ENCODE measurements at regions not wholly inside any gene's neighbourhood (a gene's known extent, or its start where the extent isn't known, plus 50 kb on each side); places are given as distances from the start of the nearest gene placed in this dataset.

DNA sequence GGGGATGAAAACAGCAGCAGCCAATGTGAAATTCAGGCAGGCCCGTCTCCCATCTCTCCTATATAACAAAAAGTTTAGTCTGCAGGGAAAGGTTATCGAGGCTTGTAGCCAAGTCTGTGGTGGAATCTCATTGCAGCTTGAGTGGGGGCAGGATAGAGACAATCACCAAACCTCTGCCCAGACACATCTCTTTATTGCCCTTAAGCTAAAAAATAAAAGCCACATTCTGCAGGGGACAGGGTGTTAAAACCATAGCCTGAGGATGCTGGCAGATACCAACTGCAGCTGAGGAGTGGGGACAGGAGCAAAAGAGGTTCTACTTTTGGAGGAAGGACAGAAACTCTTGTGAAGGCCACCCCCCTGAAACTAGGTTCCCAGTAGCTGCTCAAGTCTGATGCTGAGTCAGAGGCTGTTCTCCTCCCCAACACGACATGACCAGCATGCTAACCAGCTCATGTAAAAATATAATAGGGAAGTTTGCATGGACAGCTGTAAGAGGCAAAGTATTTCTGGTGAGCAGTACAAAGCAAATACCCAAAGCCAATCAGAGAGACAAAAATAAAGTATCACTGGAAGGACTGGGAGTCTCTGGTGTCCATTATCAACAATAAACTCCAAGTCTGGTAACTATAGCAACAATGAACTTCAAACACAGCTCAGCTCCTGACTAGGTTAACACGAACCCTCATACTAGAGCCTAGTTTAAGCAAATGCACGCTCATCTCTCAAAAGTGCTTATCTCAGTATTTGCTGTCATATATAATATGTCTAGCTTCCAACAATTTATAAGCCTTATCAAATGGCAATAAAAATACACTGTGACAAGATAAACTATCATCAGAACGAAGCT, 362.2 kb upstream of the SLCO3A1 start:
- POLR2A ChIA-PET: no interaction called here
- DNase-seq (ENCODE audit: low spot score) (no peak), ATAC-seq (no peak), FAIRE-seq (no peak)
- H3K9ac ChIP-seq (ENCODE audit: insufficient read depth, low read depth, low read length): no peak overlapping the region
- H3K27me3 ChIP-seq (ENCODE audit: control insufficient read depth in 1 of 2, insufficient read depth in 2 of 2, low read length in 2 of 2): no peaks in the 10 kb centered on the region
- intact Hi-C loops (cut with micrococcal nuclease; ENCODE audit: unreplicated experiment) (no loop called here), in situ Hi-C loops (cut with HindIII; ENCODE audit: extremely low pct_ligation_motif_present, low pct_unique_long_range_greater_than_20kb) (no loop called here)
- no TSS peak for BruUV-seq (replicated peaks)
- no peaks in the 10 kb centered on the region for H3K36me3 ChIP-seq (replicated peaks in 1 of 2; ENCODE audit: control insufficient read depth in 1 of 2, insufficient read depth in 2 of 2, low read length in 2 of 2)
- H3K79me2 ChIP-seq (ENCODE audit: insufficient read depth, low read length): no peaks in the 10 kb centered on the region
- no peak overlapping the region for H3K4me2 ChIP-seq (ENCODE audit: low read depth, low read length)
- CTCF ChIA-PET (ENCODE audit: low intra/inter-chr PET ratio, low total read pairs): no interaction called here
- no peaks in the 10 kb centered on the region for H3K9me3 ChIP-seq (ENCODE audit: low read length)
- TF ChIP-seq CCAR2 (optimal IDR thresholded peaks at IDR 0.05; ENCODE audit: low read depth, low read length): no peak
- TF ChIP-seq, protein P1, sequence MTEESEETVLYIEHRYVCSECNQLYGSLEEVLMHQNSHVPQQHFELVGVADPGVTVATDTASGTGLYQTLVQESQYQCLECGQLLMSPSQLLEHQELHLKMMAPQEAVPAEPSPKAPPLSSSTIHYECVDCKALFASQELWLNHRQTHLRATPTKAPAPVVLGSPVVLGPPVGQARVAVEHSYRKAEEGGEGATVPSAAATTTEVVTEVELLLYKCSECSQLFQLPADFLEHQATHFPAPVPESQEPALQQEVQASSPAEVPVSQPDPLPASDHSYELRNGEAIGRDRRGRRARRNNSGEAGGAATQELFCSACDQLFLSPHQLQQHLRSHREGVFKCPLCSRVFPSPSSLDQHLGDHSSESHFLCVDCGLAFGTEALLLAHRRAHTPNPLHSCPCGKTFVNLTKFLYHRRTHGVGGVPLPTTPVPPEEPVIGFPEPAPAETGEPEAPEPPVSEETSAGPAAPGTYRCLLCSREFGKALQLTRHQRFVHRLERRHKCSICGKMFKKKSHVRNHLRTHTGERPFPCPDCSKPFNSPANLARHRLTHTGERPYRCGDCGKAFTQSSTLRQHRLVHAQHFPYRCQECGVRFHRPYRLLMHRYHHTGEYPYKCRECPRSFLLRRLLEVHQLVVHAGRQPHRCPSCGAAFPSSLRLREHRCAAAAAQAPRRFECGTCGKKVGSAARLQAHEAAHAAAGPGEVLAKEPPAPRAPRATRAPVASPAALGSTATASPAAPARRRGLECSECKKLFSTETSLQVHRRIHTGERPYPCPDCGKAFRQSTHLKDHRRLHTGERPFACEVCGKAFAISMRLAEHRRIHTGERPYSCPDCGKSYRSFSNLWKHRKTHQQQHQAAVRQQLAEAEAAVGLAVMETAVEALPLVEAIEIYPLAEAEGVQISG (CRISPR knock-in tag; IDR thresholded peaks at IDR 0.05): no peak
- no peak for TF ChIP-seq ZNF230 (CRISPR knock-in tag; IDR thresholded peaks at IDR 0.05)
- no peak for TF ChIP-seq CHD4 (IDR thresholded peaks at IDR 0.05; ENCODE audit: borderline replicate concordance, low read length)
- TF ChIP-seq KLF13 (CRISPR knock-in tag; IDR thresholded peaks at IDR 0.05): no peak
- TF ChIP-seq HOXA9 (CRISPR knock-in tag; IDR thresholded peaks at IDR 0.05; ENCODE audit: borderline replicate concordance): no peak
- no peak for TF ChIP-seq PRDM15 (CRISPR knock-in tag; IDR thresholded peaks at IDR 0.05)
- no peak for TF ChIP-seq SSRP1 (CRISPR knock-in tag; IDR thresholded peaks at IDR 0.05)
- no peak for TF ChIP-seq RBM22 (optimal IDR thresholded peaks at IDR 0.05; ENCODE audit: low read length)
- no peak for TF ChIP-seq SP1 (IDR thresholded peaks at IDR 0.05)
- TF ChIP-seq SP1 (CRISPR knock-in tag; IDR thresholded peaks at IDR 0.05): no peak
- TF ChIP-seq SRF (IDR thresholded peaks at IDR 0.05; ENCODE audit: low read depth, low read length): no peak
- no peak for TF ChIP-seq SOX6 (IDR thresholded peaks at IDR 0.05)
- TF ChIP-seq SOX6 (CRISPR knock-in tag; IDR thresholded peaks at IDR 0.05): no peak
- no peak for TF ChIP-seq DRAP1 (CRISPR knock-in tag; IDR thresholded peaks at IDR 0.05)
- TF ChIP-seq CHCHD3 (CRISPR knock-in tag; IDR thresholded peaks at IDR 0.05): no peak
- no peak for TF ChIP-seq POLR2AphosphoS5 (IDR thresholded peaks at IDR 0.05; ENCODE audit: low read depth, low read length)
- TF ChIP-seq ZNF235 (CRISPR knock-in tag; IDR thresholded peaks at IDR 0.05; ENCODE audit: borderline replicate concordance): no peak
- H3K4me1 ChIP-seq (ENCODE audit: insufficient read depth, low read length): no peaks in the 10 kb centered on the region
- H2AFZ ChIP-seq (ENCODE audit: low read length): no peak overlapping the region
- H3K4me3 ChIP-seq (replicated peaks in 1 of 3; ENCODE audit: insufficient read depth in 1 of 3, low read depth in 2 of 3, low read length in 3 of 3): no peak overlapping the region
- 3% methylated on average over 6 of the region's 6 CpGs for WGBS (ENCODE audit: low lambda C conversion rate)
- H4K20me1 ChIP-seq (ENCODE audit: insufficient read depth, low read length): no peaks in the 10 kb centered on the region
- H3K27ac ChIP-seq (ENCODE audit: extremely low read length, insufficient read depth, low read length): no peak overlapping the region

Measured in HepG2 (cell line).